NOMO-1 treated with DMSO at 0.1 percent for 48 hours (cell line): ENCODE measurements at regions not wholly inside any gene's neighbourhood (a gene's known extent, or its start where the extent isn't known, plus 50 kb on each side); places are given as distances from the start of the nearest gene placed in this dataset.
"Not testable (repeated sequence)": the region's sequence is repeated elsewhere in the genome, so short reads cannot be mapped to it uniquely, and the experiment has no call there.

Source experiments
- DNase-seq: peaks from one replicate; lab custom pipeline; 2025; ENCODE audit not compliant: unreplicated experiment; lab: John Stamatoyannopoulos, UW

DNA sequence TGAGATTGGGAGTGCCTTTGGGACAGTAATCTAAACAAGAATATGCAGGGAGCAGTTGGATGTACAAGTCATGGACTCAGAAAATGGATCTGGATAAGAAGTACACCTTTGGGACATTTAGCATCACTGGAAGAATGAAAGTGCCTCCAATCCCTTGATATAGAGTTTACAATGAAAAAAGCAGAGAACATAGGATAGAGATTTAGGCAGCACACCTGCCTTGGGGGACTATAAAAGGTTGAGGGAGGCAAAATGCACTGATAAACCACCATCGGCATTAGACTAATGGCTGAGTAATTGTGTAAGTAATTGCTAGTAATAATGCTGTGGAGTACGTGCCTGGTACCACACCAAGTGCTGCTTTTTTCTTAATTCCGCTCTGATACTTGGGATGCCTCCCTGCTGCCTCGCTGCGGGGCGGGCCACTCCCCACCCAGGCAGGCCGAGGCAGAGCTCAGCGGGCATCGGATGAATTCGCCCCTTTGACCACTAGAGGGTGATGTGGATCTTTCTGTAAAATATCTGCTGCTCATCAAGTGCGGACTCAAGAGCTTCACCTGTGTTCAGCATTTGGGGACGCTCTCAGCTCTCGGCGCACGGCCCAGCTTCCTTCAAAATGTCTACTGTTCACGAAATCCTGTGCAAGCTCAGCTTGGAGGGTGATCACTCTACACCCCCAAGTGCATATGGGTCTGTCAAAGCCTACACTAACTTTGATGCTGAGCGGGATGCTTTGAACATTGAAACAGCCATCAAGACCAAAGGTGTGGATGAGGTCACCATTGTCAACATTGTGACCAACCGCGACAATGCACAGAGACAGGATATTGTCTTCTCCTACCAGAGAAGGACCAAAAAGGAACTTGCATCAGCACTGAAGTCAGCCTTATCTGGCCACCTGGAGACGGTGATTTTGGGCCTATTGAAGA, 99.9 kb downstream of the ANKRD18B start:
- DNase-seq: peak; percentile 70

GRCh38 chr9:33628318-33628717, 104.3 kb downstream of the ANKRD18B start:
- DNase-seq: not testable (repeated sequence)

- DNase-seq: no peak
Measured at GRCh38 chr9:33628865-33629410, 104.9 kb downstream of the ANKRD18B start.

- no peak for DNase-seq
Measured at GRCh38 chr9:33633636-33634035, 109.6 kb downstream of the ANKRD18B start.

- no peak for DNase-seq
Measured at GRCh38 chr9:33637881-33638280, 113.8 kb downstream of the ANKRD18B start.

GRCh38 chr9:33638391-33638915, 114.4 kb downstream of the ANKRD18B start:
- no peak for DNase-seq

DNA sequence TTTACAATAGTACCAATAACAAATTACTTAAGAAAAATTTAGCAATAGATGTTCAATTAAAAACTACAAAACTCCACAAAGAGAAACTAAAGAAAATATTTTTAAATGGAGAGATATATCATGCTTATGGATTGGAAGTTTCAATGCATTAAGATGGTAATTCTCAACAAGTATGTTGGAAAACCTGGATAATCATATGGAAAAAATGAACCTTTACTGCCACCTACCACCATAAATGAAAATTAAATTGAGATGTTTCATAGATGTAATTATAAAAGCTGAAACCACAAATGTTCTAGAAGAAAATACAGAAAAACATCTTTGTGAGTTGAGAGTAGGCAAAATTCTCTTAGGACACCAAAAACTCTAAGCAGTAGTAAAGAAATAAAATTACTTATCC, 121.7 kb downstream of the ANKRD18B start:
- DNase-seq: no peak

DNA sequence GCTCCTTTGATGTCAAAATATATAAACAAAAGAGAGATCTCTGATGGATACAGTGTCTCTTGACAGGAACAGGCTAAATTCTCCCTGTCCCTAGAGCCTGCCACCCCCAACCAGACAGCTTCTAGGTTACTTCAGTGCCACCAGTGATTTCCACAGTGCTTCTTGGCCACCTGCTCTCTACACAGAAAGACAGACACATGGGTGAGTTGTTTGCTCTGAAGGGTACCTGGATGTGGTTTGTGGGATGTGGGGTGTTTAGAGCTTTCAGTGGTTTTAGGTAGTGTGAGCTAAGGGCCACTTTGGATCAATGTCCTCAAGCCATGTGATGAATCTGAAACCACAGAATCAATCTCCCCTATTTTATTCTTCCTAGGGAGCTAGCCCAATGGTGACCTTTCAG, 125.4 kb downstream of the ANKRD18B start:
- DNase-seq: no peak

GRCh38 chr9:33651125-33651524, 127.1 kb downstream of the ANKRD18B start:
- DNase-seq: no peak

- peak; percentile 53 for DNase-seq
Measured at GRCh38 chr9:33659921-33660320, 135.4 kb upstream of the PRSS3 start.

GRCh38 chr9:33660772-33661171, 134.6 kb upstream of the PRSS3 start:
- DNase-seq: no peak

DNA sequence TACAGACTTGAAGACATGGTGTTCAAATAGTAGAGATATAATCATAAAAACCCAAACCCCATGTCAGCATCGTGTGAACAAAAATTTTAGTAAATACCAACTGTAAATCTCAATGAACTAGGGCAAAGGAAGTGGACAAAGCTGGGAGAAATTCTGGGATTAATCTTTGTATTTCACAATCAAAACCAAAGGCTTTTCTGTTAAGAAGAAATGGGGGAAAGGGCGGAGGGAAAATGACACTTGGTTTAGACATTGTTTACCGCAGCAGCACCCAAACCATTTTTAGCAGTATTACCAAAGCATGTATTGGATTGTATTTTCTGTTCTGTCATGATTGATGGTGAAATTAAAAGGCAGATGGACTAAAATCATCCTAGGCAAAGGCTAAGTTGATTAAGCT, 134.2 kb upstream of the PRSS3 start:
- no peak for DNase-seq

DNA sequence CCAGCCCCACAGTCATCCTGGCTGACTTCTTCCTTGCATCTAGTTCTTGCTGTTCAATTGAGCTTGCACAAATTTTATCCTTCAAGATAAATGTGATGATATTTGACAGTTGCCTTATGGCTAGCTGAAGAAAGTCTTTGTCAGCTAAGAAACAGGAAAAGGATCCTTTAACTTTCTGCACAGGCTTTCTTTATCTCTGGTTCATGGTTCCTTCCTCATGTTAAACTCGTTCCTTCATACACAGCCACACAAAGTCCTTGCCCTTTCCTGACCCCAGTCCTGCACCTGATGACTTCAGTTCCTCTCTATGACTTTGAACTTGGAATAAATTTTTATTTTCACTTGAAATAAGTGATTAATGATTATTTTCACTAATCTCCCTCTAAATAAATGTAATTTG, 132.5 kb upstream of the PRSS3 start:
- DNase-seq: no peak

DNA sequence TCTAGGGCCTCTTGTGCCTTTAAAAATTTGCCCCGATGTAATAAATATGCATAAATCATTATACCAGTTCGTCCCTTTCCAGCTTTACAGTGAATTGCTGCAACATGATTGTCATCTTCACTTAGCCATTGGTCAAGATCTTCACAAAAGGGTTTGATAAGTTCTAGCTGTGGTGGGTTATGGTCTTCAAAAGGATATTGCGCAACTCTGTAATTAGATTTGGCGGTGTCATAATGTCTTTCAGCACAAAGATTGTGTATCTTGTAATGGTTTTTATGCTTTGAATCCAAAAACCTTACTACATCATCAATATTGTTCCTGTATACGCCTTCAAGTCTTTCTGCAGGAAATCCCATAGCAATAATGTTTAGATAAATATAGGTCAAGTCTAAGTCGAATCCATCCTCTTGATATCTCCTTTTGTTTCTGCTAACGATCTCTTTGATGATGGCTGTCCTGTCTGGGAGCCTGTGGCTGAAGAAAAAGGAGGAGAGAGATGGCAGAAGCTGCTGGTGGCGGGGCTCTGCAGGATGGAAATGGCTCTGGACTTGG, 119.1 kb upstream of the PRSS3 start:
- peak; percentile 28 for DNase-seq

DNA sequence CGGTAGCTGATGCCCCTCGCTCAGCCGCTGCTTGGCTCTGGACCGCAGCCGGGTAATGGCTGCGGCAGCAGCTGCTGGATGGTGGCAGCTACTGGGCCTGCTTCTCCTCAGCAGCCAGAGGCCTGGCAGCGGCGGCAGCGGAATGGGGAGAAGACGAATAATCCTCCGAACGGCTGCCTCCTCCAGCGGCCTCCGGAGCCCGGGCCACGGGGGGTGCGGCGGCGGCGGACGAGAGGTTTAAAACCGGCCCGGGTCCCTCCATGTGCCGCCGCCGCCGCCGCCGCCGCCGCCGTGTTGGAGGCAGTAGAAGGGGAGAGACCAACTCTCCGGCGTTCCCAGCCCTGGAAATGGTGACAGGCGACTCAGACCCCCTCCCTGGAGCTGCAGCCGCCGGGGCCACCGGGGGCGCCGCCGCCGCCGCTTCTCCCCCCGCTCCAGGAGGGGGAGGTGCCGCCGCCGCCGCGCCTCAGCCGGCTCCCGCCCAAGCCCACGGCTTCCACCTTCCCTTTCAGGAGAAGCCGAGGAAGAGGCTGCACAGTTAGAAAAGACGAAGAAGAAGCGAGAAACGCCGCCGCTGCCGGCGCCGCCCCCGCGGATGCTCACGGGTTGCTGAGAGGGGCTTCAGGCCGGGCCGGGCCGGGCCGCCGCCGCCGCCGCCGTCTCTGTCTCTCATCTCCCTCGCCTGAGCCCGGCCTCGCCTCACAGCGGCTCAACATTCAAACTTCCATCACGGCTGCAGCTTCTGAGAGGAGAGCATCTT, 118.4 kb upstream of the PRSS3 start:
- DNase-seq: no peak

GRCh38 chr9:33677506-33677809, 117.9 kb upstream of the PRSS3 start:
- no peak for DNase-seq

- DNase-seq: no peak
Measured at GRCh38 chr9:33677961-33678360, 117.4 kb upstream of the PRSS3 start.

- no peak for DNase-seq
Measured at GRCh38 chr9:33682551-33682950, 112.8 kb upstream of the PRSS3 start.

DNA sequence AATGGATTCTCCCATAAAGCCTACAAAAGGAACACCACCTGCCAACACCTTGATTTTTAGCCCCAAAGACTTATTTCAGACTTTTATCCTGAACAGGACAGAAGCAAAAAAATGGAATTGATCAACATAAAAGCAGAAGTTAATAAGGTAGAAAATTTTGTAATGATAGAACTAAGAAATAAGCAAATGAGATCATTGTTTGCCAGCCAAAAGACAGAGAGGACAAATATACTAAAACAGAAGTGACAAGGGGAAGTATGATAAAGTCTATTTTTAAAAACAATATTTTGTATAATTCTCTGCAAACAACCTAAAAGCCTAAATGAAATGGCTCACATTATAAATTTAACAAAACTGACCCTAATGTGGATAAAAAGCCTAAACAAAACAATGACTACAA, 110.5 kb upstream of the PRSS3 start:
- no peak for DNase-seq

DNA sequence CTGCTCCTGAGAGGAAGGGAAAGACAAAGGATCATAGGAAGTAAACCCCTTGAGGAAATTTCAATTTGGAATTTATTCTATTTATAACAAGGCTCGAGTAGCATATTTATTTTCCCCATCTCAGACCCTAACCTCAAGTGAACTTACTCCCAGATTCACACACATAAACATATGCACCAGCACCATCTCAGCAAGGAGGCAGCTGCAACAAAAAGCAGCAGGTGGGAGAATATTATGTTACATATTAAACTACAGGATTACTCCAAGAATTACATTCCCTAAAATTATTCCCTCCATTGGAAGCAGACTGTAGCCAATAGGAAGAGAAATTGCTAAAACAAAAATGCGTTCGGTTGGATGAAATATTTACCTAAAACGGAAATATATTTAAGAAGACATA, 108.4 kb upstream of the PRSS3 start:
- DNase-seq: no peak

- DNase-seq: peak; percentile 85
Measured at GRCh38 chr9:33687779-33688178, 107.6 kb upstream of the PRSS3 start.
